GM19035 (cell line): ENCODE measurements at regions not wholly inside any gene's neighbourhood (a gene's known extent, or its start where the extent isn't known, plus 50 kb on each side); places are given as distances from the start of the nearest gene placed in this dataset.

Experiments
- ATAC-seq: cut with Tn5 transposase; IDR thresholded peaks from one replicate; pipeline ENCODE4 v1.9.1; 2021; ENCODE audit not compliant: unreplicated experiment

DNA sequence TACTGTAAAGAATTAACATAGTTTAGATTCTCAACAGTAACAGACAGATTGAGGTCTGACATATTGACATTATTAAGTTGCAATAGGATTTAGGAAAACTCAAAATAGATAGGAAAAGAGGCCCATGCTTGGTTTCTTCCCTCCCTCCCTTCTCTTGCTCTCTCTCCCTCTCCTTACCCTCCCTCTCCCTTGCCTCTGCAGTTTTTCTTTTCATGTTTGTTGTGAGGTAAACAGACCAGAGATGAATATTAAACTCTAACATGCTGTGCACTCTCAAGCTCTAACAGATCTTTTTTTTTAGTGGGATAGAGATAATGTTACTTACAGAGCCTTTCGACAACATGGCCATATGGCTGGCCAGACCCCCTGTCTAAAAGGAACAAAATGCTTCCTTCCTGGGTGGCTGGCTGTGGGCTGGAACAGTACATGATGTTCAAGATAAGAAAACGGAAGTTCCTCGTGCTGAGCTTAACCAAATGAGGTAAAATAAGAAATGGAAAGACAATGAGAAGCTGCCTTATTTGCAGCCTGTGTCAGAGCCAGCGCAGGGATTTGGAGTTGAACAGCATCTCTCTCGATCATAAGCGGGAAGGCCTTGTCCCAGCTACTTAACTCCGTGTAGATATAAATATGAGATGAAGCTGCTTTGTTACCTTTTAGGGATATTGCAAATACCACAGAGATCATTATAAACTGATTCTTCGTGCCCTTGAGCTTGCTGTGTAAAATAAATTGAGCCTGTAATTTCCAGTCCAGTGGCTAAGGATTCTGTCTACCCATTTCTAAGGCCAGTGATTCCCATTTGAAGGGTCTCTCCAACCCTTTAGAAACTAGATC is 391.9 kb upstream of the NPVF start:
- ATAC-seq, result no peak

DNA sequence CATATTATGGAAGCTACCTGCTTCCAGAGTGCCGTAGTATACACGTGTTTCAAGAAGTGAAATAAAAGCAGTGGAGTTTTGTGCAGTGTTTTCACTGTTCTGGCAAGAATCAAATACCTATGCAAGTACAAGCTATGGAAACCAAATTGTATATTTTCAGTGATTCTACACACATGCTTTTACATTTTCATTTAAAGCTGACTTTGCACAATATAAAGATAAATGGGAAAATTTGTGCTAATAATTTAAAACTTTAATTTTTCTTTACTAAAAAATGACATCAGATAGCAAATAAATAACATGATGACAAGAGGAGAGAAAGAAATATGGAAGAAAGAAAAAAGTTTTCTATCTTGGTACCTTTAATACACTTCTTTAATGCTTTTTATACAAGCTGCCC is 393.7 kb upstream of the NPVF start:
- no peak for ATAC-seq

DNA sequence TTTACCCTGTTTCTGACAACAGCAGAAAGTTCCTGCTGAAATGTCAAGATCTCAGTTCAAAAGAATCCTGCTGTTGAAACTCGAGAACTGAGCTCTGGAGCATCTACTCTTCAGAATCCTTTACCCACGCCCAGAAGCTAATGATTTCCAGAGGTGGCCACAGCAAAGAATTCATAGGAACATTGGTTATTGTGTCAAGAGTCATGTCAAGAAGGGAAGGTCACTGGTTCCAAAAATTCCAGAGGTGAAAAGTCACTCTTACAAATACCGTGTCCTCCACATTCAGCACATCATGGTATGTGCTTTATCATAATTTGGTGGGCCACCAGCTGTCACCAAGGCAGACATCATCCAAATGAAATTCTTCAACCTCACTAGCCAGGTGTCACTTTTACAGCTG is 394.4 kb upstream of the NPVF start:
- ATAC-seq, result no peak

DNA sequence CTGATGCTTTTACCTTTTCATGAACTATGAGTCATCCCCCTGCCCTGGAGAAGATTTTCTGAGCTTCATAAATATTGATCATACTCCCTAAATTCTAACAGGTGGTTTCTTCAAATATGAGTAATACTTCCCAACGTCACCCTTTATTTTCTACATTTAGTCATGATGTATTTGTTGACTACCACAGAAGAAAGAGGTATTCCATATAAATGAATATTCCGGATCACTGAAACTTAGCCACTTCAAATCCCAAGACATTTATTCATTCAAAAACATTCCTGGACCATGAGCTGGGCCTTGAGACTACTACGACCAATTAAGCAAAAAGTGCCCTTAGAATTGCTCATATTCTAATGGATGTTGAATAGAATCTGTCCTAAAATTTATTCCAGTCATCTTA is 395.8 kb upstream of the NPVF start:
- ATAC-seq, result no peak

DNA sequence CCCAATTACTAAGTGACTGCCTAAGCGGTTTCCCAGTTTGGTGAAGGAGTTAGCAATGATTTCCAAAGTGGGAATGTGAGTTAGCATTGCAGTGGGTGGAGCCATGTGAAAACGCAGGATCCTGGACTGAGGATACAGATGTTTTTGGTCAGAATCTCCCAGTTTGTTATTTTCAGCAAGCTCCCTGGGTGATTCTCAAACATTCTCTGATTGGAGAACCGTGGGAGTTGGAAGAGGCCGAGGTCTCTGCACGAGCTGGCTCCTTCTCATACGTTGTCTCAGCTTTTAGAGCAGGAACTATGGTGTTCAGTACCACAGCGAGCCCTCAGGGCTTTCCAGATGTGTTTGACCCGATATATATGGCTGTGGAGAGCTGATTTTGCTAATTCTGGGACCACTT is 396.5 kb upstream of the NPVF start:
- ATAC-seq, result no peak

DNA sequence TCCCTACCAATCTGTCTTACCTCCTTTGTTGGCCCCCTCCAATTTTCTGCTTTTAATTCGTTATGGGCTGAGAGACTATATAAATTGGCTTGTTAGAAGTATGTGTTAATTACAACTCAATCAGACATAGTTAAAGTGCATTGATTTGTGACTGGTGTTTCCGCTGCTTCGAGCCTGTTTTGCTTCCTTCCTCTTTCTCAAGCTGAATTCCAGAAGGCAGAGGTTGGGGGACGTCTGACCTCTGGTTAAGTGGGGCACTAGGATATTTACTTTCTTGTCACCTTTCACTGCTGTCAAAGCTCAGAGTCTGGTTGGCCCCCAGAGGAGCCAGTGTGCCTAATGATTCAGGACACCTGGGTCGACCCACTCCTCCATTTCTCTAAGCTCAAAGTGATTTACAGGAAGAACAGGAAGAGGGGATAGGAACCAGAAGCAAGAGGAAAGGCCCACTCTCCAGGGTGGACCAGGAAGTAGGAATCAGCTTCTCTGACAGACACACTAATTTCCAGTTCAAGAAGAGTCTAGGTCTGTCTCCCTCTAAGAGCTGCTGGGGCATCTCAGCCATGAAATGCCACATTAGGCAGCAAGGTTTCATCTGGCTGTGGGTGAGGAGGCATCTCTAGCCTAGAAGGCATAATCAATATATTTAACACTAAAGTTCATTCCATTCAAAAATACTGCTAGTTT is 397.2 kb upstream of the NPVF start:
- no peak for ATAC-seq

DNA sequence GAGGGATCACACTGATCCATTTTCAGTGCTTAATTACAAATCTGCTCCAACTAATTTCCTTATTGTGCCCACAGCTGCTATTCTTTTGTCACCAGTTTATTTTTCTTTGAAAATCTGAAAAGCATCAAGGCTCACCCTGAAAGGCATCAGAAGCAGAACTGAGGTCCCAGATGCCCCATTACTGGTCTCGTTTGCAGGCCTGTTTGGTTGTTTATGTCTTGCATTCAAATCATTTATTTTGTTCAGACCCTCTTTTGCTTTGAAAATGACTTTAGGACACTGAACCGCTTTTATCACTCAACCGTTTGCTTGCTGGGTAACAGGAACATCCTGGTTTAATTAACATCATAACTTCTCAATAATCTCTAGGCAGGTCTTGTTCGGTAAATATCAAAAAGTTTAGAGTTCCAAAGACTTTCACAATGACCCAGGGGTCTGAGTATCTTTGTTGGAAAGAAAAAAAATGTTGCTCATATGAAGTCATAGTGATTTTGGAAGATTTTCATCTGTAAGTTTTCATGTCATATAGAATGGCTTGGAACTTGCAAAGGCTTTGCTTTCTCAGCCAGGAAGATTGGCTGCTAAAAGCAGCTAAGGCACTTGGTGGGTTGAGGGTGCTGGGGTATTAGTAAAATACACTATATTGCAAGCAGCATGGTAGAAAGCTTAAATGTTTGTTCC is 398.3 kb upstream of the NPVF start:
- ATAC-seq, result no peak

DNA sequence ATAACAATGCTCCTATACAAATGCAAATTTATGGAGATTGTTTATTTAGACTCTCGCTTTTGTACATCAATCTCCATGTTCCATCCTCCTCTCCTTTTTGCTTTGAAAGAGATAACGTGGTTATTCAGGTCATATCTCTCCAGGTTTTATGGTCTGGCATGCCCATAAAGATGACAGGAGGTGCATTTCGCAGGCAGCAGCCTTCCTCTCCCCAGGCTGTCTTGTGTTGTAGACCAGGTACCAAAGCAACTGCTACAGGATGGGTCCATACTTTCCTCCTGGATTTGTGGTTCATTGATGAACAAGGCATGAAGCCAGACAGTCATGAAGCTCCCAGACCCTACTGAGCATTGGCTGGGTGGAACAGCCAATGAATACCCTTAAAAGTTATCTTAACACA is 400.2 kb upstream of the NPVF start:
- ATAC-seq, result no peak

DNA sequence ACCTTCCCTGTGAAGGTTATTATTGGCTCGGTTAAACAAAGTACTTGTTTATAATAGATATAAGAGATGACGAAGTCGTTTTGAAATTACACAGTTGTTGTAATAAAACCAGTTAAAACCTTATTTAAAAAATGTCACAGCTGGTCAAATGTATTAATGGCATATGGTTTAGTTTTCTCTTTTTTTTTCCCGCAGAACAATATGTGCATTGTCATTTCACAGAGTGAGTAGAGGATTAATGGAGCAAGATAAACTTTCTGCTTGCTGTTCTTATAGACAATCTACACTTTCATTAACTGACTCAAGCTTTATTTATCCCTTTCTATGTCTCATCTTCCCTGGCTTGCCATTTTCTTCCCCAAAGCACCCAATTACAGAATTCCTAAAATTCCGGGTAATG is 404.3 kb upstream of the NPVF start:
- no peak for ATAC-seq

DNA sequence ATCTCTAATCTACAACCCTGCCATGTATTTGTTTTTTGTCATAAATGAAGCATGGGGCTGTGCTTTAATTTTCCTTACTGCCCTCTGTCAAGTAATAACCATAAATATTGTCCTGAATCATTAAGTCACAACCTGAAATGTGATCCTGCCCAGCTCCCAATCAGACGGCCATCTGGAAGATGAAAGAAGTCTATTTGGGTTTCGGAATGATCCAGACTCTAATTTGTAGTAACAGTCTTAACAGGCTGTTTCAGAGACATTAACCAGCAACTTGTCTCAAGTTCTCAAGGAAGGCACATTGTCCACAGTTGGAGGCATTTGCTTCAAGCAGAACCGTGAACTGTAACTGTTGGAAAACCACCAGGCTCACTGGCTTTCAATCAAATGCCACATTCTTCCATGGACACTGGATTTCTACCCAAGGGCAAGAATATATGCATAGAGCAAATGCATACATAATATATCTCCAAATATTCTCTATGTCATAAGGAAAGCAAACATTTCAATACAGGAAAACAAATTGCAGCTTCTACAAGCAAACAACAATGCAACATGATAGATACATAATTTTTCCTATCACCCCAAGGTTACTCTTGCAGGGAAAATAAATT is 405.2 kb upstream of the NPVF start:
- ATAC-seq, result no peak

DNA sequence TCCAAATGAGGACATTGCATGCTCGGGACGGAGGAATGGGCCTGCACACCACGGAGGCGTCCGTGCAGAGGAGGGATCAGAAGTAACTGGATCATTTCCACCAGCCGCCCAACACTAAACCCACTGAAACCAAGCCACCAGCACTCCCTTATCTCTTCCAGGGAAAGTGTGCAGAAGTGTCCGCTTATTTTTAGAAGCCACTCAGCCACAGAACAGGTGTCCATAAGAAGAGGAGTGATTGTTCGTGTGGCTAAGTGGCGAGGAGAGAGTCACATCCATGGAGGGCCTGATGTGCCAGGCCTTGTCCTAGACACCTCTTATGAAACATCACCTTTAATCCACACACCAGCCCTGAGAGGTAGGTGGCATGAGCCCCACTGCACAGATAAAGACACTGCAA is 407.9 kb upstream of the NPVF start:
- no peak for ATAC-seq

DNA sequence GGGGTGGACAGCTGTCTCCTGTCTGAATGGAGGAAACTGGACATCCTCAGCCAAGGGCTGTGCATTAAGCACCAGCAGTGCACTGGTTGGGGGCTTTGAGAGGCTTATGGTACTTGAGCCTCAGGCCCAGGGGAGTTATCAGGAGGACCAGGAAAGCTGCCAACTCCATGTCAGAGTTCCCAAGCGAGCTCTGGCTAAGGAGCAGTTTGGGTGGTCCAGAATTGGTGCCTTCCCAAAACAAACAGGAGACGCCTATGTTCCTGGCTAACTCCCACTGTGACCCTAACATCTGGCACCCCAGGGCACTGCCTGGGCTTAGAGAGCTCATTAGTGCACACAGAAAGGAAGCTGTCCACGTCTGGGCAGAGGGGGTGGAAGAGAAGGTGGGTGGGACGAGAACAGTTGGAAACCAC is 408.6 kb upstream of the NPVF start:
- ATAC-seq, result no peak

DNA sequence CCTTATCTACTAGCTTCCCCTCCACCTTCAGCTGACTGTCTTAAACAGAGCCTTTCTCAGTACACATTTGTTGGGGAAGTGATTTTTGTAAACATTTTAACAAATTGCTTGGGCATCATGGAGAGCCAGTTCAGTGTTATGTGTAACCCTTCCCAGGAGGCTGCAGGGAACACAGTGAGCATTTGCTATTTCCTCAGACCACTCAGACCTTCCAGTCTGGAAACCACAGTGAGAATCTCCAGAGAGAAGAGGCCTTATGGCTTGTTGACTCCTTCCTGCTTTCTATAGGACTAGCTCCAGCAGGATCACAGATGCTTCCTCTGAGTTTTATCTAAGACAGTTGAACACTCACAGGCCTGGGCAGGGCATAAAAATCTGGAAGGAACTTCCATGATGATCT is 409.8 kb upstream of the NPVF start:
- ATAC-seq, result no peak

DNA sequence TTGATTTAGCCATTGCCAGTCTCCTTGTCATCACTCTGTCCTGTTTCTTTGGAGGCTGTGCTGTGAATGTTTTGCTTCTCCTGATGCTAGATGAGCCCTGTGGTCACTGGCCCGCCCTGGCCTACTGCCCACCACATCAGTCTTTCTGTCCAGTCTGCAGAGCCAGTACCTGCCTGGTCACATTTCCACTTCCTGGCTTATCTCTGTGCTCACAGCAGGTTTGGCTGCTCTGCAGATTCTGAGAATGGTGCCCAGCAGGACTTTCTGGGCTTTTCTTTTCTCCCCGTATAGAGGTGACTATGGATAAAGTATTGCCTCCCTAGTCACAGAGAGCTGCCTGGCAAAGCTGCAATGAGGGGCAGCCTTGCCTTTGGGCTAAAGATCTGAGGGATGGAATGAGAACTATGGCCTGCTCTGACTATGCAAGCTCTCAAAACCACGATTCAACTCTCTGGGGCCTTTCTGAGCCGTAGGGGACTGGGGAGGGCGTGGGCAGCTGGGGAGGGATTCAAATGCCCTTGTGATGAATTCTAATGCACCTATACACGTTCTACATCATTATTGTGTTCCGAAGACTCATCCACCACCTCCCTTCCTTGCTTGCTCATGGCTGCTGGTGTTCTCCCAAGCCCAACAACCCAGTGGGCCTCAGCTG is 410.4 kb upstream of the NPVF start:
- no peak for ATAC-seq

DNA sequence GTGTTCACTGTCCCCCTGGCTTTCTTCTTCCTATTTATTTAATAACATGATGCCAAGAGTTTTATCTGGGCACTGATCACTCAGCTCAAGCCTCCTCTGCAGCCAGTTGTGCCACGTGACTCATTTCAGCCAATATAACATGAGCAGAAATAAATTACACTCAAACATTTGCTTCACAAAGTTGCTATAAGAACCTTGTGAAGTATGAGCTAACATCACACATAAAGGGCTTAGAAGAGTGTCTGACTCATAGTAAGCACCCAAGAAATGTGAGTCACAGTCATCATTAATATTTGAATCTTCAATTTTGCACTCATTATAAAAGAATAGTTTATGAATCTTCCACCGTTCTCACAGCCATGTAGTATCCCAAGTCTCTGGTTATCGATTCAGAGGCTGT is 414.6 kb upstream of the NPVF start:
- ATAC-seq, result no peak

DNA sequence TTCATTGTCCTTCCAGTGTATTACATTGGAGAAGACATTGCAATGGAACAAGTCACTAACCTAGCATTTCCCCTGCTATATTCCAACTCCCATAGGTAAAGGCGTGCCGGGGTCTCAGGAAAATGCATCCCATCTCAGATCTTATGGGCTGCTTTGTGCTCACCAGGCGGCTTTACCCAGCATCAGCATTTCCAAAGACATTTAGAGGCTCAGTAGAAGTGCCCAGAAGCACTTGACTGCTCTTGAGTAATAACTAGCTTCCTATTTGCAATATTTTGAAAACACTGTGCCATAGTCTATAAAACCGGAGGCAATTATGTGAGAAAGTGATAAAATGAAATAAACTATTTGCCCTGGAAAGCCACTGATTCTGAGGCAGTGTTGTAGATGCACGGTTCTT is 415.0 kb upstream of the NPVF start:
- no peak for ATAC-seq

DNA sequence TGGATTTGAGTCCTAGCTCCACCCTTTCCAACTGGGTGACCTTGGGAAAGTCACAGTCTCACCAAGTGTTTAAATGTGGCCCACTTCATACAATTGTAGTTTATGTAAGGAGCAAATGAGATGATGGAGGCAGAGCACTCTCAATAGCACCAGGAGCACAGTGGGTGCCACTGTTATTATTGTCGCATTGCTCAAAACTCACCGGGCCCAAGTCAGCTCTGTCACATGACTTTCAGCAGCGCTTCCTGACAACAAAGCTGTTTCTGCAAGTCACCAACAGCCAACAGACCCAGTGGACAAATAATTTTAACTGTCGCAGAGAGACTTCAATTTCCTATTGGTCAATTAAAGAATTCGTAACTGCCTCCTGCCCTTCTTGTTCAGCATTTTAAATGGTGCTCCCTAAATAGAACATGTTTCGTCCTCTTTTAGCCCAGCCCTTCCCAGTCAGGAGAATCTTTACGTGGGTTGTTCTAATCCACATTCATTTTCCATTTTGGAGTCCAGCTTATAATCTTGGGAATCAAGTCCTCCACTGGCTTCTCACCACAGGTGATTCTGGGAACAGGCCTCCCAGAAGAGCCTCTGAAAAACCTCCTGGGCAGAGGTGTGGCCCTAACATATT is 415.6 kb upstream of the NPVF start:
- no peak for ATAC-seq

DNA sequence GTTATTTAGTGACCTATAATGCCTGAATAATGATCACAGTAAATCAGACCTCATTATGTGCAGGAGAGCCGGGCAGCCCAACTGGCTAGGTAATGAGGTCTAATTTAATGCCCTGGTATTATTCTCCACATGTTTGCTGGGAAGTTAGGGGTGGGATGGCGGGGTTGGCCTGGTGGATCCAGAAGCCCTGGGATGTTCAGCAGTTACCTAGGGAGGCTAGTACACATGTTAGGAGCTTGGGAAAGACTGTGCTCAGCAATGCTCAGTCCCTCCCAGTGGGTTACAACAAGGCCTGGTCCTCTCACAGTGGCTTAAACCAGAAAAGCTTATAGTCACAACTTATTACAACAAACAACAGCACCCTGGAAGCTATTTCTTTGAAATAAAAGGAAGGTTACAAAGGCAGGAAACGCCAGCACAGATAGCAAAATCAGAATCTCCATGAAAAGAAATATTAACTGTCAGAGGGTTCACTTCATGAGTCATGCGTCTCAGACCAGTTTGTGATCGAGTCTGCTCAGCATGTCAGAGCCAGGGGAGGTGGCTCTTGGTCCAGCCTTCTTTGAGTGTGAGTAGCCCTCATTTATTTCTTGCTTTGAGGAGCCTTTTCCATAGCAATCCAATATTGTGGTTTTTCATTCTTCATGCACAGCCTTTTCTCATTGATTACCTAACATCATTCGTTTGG is 418.6 kb upstream of the NPVF start:
- ATAC-seq, result no peak

DNA sequence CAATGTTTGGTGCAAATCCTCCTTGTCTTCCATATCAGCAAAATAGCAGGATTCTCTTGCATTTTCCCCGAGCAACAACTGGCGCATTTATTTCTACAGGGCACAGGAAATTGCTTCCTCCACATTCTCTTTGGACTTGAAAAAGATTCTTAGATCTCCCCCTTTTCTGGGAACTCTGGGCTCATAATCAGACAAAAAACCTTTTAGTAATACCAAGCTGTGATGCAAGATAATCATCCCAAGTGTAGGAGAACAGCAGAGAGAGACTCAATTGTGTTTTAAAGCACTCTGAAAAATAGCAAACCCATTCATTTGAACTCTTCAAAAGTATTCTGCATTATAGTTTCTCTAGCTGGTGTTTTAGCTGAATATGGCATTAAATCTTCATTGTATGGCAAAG is 419.6 kb upstream of the NPVF start:
- no peak for ATAC-seq

DNA sequence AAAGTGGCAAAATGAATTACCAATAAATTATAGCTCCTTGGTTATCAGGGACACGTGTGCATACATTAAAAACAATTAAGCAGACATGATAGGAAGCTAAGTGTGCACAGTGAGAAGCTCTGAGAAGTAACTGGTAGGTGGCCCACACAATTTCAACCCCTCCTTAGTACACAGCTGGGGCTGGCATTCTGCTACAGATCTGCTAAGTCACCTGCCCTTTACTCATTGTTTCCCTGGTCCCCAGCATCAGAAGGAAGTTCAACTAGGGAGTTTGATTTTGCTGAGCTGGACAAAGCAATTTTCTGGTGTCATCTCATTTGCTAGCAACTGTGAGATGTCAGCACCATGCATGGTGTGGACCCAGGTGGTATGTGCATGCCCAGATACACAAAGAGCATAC is 424.1 kb upstream of the NPVF start:
- ATAC-seq, result no peak
